ENCODE measurements at regions not wholly inside any gene's neighbourhood (a gene's known extent, or its start where the extent isn't known, plus 50 kb on each side); places are given as distances from the start of the nearest gene placed in this dataset.

DNA sequence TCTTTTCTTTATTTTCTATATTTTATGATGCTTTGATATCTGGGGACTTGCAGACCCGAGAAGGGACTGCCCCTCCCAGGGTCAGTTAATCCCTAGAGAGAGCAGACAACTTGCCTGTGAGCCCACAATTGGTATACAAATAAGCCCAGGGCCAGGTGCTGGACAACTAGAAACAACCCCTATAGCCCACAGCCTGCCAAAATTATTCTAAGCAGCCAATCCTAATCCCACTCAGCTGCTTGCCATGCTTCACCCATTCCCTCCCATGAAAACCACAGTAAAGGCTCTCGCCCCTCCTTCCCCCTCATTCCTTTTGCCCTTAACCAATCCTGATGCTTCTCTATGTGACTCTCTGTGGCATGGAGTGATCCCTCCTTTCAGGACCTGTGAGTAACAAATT is 380.7 kb downstream of the RBM43 start:
- no peaks in the 10 kb centered on the region for H3K4me1 ChIP-seq (ENCODE audit: insufficient read depth, low read length, severe bottlenecking)
- TF ChIP-seq, protein P1, sequence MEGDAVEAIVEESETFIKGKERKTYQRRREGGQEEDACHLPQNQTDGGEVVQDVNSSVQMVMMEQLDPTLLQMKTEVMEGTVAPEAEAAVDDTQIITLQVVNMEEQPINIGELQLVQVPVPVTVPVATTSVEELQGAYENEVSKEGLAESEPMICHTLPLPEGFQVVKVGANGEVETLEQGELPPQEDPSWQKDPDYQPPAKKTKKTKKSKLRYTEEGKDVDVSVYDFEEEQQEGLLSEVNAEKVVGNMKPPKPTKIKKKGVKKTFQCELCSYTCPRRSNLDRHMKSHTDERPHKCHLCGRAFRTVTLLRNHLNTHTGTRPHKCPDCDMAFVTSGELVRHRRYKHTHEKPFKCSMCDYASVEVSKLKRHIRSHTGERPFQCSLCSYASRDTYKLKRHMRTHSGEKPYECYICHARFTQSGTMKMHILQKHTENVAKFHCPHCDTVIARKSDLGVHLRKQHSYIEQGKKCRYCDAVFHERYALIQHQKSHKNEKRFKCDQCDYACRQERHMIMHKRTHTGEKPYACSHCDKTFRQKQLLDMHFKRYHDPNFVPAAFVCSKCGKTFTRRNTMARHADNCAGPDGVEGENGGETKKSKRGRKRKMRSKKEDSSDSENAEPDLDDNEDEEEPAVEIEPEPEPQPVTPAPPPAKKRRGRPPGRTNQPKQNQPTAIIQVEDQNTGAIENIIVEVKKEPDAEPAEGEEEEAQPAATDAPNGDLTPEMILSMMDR (IDR thresholded peaks at IDR 0.05; ENCODE audit: low read length): no peak
- no peak for TF ChIP-seq EZH2 (IDR thresholded peaks at IDR 0.05; ENCODE audit: borderline replicate concordance, low read length)
- no peaks in the 10 kb centered on the region for H3K9me3 ChIP-seq (ENCODE audit: low read length)
- no peak overlapping the region for H3K4me2 ChIP-seq (ENCODE audit: low read length)
- H3K27me3 ChIP-seq (ENCODE audit: insufficient read depth, low read length): no peaks in the 10 kb centered on the region
- H4K20me1 ChIP-seq (ENCODE audit: insufficient read depth, low read length): no peaks in the 10 kb centered on the region
- no peak overlapping the region for H3K9ac ChIP-seq (ENCODE audit: low read length)
- no peaks in the 10 kb centered on the region for H3K36me3 ChIP-seq (ENCODE audit: insufficient read depth, low read length)
- no peak overlapping the region for H3K4me3 ChIP-seq (ENCODE audit: low read depth, low read length, poor library complexity, severe bottlenecking)
- H3K79me2 ChIP-seq (ENCODE audit: insufficient read depth, low read length): no peaks in the 10 kb centered on the region
- no peak overlapping the region for H2AFZ ChIP-seq (ENCODE audit: low read length)
- H3F3A ChIP-seq (ENCODE audit: insufficient read depth, low read length): no peaks in the 10 kb centered on the region
- H3K27ac ChIP-seq (ENCODE audit: low read depth, low read length, poor library complexity, severe bottlenecking): no peak overlapping the region
- H3K9me2 ChIP-seq (ENCODE audit: low read depth, low read length): no peaks in the 10 kb centered on the region

DNA sequence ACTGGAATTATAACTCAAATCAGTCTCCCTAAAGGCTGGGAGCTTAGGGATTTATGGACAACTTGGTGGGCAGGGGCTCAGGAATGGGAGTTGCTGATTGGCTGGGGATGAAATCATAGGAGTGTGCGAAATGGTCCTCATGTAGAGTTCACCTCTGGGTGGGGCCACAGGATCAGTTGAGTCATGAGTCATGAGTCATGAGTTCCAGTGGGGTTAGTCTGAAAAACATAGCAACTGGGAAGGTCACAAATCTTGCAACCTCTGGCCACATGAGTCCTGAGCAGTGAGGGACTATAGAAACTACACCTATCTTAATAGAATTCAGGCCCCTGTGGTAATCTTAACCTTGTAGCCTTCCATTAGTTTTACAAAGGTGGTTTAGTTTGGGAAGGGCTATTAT is 383.3 kb downstream of the RBM43 start:
- no peaks in the 10 kb centered on the region for H4K20me1 ChIP-seq (ENCODE audit: insufficient read depth, low read length)
- no peak overlapping the region for H3K4me2 ChIP-seq (ENCODE audit: low read length)
- no peaks in the 10 kb centered on the region for H3F3A ChIP-seq (ENCODE audit: insufficient read depth, low read length)
- no peak overlapping the region for H2AFZ ChIP-seq (ENCODE audit: low read length)
- no peak overlapping the region for H3K27ac ChIP-seq (ENCODE audit: low read depth, low read length, poor library complexity, severe bottlenecking)
- no peaks in the 10 kb centered on the region for H3K4me1 ChIP-seq (ENCODE audit: insufficient read depth, low read length, severe bottlenecking)
- H3K9me3 ChIP-seq (ENCODE audit: low read length): no peaks in the 10 kb centered on the region
- no peaks in the 10 kb centered on the region for H3K36me3 ChIP-seq (ENCODE audit: insufficient read depth, low read length)
- no peaks in the 10 kb centered on the region for H3K27me3 ChIP-seq (ENCODE audit: insufficient read depth, low read length)
- H3K4me3 ChIP-seq (ENCODE audit: low read depth, low read length, poor library complexity, severe bottlenecking): no peak overlapping the region
- TF ChIP-seq EZH2 (IDR thresholded peaks at IDR 0.05; ENCODE audit: borderline replicate concordance, low read length): no peak
- TF ChIP-seq, protein P1 (IDR thresholded peaks at IDR 0.05; ENCODE audit: low read length): no peak
- H3K9ac ChIP-seq (ENCODE audit: low read length): no peak overlapping the region
- no peaks in the 10 kb centered on the region for H3K9me2 ChIP-seq (ENCODE audit: low read depth, low read length)
- H3K79me2 ChIP-seq (ENCODE audit: insufficient read depth, low read length): no peaks in the 10 kb centered on the region

DNA sequence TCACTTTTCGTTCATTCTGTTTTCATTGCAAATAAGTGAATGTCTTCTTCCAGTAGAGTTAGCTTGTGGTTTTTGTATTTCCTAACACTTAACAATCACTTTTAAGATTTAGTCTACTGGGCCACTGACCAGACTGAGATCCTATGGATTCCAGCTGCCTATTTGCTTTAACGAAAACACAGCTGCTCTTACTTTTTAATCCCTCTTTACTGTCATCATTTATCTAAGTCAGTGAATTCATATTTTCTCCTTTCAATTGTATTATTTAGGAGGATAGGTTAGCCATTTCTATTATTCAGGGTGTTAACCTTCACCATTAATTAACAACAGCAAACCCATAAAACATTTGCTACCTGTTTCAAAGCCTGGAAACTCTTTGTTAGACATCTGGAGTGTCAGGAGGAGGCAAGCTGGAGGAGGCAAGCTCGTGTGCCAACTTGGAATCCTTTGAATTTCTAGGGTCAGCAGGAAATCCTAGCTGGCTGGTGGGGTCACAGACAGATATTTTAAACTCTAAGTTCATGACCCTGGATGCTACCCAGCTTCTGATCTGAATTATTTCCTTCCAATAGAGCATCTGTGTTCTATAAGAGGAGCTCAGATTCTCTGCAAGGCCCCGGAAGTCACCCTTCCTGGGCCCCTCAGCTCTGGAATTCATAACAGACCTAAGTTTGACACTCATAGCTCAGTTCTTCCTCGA is 385.3 kb downstream of the RBM43 start:
- H3K4me1 ChIP-seq (ENCODE audit: insufficient read depth, low read length, severe bottlenecking): no peaks in the 10 kb centered on the region
- no peaks in the 10 kb centered on the region for H3K27me3 ChIP-seq (ENCODE audit: insufficient read depth, low read length)
- H3F3A ChIP-seq (ENCODE audit: insufficient read depth, low read length): no peaks in the 10 kb centered on the region

More for the DNA sequence above, 385.3 kb downstream of the RBM43 start:
- no peak for TF ChIP-seq EZH2 (IDR thresholded peaks at IDR 0.05; ENCODE audit: borderline replicate concordance, low read length)
- TF ChIP-seq, protein P1 (IDR thresholded peaks at IDR 0.05; ENCODE audit: low read length): no peak
- Histone ChIP-seq H3K4me3 (ENCODE audit: low read depth, low read length, poor library complexity, severe bottlenecking) (no peak overlapping the region), H3K9me3 (ENCODE audit: low read length) (no peaks in the 10 kb centered on the region), H3K36me3 (ENCODE audit: insufficient read depth, low read length) (no peaks in the 10 kb centered on the region), H2AFZ (ENCODE audit: low read length) (no peak overlapping the region), H3K4me2 (ENCODE audit: low read length) (no peak overlapping the region), H3K9ac (ENCODE audit: low read length) (no peak overlapping the region), H3K9me2 (ENCODE audit: low read depth, low read length) (no peaks in the 10 kb centered on the region), H4K20me1 (ENCODE audit: insufficient read depth, low read length) (no peaks in the 10 kb centered on the region), H3K79me2 (ENCODE audit: insufficient read depth, low read length) (no peaks in the 10 kb centered on the region), H3K27ac (ENCODE audit: low read depth, low read length, poor library complexity, severe bottlenecking) (no peak overlapping the region)
